NOMO-1 (cell line): ENCODE measurements at regions not wholly inside any gene's neighbourhood (a gene's known extent, or its start where the extent isn't known, plus 50 kb on each side); places are given as distances from the start of the nearest gene placed in this dataset.

Experiments used
- DNase-seq, 2 experiments: peaks; one replicate each; lab custom pipeline; 2025; ENCODE audit not compliant: unreplicated experiment in 2 of 2; lab: John Stamatoyannopoulos, UW

DNA sequence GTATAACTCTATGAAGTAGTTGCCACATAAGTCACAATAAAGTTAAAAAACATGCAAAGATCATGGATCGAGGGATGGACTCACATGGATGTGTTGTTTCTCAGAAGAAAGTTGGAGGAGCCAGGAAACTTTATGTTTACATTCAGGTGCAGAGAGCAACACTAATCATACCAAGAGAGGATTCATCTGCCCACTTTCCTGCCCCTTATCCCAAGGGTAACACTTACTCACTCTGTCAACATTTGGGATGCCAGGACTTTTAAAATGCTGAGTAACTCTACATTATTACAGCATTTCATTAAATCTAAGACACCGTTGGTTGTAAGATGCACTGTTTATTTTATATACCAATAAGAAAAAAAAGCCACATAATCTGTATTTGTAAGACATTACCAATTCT is 170.4 kb downstream of the KCNE4 start:
- DNase-seq, result no peak

DNA sequence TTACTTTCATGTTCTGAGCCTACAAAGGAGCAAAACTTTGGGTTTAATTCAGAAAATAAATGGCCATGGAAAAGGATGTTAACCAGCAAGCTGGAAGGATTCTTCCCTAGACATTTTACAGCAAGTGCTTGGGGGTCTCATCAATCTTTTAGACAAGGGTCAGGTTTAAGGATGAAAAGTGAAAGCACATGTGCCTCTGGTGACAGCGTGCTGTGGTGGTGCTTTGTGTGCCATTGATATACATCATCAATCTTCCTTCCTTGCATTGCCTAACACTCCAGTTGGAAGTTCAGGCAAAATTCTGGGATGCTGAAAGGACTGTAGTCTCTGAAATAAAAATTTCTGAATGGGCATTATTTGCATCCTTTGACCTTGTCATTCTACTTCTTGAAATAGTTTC is 171.2 kb downstream of the KCNE4 start:
- no peak for DNase-seq

DNA sequence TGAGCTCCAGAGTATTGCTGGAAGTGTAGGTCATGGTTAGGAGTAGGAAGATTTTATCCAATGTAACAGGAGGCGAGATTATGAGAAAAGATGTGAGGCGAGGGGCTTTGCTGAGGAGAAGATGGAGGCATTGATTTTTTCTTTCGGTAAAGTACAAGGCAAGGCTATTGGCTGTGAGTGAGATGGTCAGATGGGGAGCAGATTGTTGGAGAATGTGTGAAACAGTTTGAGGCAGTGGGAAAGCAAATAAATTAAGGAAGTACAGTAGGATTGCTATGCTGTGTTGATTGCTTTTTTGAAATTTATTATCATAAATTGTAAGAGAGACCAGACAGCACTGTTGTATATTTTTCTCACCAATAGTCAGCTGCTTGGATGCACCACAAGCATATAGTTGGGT is 173.3 kb downstream of the KCNE4 start:
- DNase-seq, result no peak

DNA sequence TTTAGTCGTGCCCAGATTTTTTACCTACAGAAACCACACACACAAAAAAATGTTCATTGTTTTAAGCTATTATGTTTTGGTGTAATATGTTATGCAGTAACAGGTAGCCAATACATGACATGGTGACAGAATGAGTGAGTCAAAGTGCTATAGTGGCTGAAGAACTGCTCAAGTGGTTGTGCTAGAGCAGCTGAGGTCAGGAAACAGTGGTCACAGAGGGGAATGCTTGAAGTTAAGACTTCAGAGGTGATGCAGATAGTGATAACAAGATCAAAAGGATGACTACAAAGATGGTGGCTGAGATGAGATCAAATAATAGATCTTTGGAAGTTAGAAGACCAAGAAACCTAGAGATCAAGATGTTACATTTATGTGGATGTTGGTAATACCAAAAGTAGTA is 174.3 kb downstream of the KCNE4 start:
- DNase-seq, result no peak

DNA sequence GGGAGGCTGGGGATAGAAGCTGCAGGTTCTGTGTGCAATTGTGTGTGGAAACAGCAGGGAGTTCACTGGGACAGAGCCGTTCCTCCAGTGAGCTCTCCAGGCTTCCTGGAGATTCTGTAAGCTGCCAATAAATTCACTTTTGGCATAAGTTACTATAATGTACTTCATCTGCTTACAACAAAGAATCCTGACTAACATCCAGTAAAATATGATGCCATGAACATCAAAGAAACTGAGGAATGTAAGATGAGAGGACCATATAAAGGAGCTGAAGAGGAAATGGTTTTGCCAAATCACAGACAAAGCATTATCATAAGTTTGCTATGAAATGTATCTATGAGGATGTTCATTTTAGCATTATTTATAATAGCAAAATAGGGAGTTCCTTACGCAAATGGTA is 175.3 kb downstream of the KCNE4 start:
- DNase-seq, result no peak

DNA sequence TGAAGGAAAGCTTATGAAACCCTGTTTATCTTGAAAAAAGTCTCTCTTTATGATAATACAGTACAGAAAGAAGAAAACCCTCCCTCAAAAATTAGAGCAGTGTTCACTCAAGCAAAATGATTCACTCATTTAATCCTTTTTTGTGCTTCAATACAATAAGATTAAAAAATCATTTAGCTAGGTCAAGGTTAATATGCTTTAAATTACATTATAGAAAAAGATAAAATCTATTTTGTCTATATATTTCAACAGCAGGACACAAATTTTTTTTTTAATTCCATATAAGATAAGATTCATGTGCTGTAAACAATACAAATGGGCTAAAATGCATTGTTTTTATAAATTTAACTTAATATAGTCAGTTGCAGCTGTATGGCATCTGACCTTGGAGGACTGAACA is 176.9 kb downstream of the KCNE4 start:
- DNase-seq, result no peak

DNA sequence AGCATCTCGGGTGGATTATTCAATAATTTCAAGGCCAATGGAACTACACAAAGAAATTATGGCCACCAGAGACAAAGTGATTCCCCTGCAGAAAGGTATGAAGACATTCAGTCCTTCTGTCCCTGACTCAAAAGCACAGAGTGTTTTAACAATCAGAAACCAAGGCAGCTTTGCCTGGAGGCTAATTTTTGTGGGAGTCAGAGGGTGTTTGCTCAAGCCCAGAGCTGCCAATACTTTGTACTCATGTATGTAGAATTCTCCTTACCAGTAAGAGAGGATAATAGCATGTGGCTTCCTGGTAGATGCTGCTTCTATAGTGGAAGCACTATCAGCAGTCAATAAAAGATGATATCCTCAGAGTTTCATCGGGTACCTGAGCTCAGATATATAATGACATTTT is 178.4 kb downstream of the KCNE4 start:
- no peak for DNase-seq

DNA sequence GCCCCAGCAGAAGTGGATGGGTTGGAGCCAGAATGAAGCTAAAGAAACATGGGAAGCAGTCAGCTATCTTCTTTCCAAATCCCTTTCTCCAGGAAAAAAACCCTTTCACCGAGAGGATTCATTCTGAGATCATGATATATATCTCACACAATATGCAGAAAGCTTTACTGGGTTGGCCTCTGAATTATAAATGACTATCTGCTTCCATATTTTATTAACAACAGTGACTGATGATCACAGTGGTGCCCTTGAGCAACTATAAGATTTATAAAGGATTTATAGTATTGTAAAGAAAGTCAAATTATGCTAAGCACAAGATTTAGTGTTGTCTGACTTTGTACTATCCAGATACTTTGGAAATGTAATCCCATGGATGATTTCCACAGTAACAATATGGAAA is 180.3 kb downstream of the KCNE4 start:
- no peak for DNase-seq

DNA sequence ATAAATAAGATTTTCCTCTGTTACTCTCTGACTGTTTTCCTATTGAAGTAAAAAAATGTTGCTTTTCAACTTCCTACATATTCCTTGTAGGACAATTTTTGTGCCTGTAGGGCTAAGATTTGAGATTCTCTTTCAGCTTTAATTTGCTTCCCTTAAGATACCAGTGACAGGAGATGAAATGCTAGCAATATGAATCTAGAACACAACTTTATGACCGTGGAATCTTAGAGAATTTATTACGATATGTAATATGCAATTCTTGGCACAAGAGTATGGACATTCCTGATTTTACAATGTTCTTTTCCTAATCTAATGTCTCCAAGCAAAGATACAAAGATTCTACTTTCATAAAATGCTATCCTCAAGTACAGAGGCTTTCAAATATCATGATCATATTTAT is 180.9 kb downstream of the KCNE4 start:
- no peak for DNase-seq

DNA sequence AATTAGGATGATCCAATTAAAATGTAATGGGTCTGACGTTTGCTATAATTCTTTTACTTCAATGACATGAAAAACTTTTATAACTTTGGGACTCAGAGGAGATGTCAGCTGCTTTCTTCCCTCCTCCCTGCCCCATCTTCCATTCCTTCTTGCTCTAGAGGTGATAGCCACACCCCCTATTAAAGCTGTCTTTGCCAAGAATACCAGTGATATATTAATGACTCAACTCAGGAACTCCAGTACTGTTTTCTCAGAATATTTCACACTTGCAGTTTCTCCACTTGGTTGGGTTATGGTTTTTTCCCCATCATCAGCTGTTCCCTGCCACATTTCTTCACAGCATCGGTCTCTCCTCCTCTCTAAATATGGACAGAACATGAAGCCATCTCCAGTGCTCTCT is 184.0 kb downstream of the KCNE4 start:
- DNase-seq, result no peak

DNA sequence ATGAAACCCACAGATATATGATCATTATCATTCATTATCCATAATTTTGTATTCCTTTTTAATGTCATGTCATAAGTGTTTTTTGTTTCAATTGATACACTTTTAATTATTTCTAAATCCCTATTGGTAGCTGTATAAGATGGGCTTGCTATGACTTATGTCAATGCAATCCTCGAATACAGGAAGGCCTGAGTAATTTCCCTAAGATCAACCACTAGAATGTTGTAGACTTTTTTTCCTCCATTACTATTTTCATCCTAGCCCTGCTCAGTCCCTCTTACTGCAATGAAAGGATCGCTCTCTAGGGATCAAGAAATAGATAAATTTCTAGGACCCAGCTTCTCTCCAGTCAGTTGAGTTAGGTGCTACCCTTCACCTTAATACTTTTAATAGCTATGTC is 186.3 kb downstream of the KCNE4 start:
- no peak for DNase-seq

DNA sequence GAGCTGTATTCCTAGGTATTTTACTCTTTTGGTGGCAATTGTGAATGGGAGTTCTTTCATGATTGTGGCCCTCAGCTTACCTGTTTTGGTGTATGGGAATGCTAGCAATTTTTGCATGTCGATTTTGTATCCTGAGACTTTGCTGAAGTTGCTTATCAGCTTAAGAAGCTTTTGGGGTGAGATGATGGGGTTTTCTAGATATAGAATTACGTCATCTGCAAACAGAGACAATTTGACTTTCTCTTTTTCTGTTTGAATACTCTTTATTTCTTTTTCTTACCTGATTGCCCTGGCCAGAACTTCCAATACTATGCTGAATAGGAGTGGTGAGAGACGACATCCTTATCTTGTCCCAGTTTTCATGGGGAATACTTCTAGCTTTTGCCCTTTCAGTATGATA is 191.2 kb downstream of the KCNE4 start:
- DNase-seq, result no peak

DNA sequence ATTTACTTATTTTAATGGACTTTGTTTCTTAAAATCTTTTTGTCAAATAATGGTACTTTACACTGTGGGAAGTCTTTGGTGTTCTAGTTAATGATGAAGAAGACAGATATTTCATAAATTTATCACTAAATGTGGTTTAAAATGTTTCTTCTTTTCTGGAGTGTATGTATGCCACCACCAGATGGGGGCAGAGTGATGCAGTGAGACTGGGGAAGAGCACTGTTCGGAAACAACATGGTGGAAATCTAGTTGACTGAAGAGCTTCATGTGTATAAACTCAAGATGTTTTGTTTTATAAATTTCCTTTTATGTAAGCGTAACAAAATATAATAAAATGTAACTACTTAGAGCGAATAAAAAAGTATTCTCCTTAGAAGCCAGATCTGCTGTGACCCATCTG is 195.1 kb downstream of the KCNE4 start:
- DNase-seq, result peak in 1 of 2 experiments; percentile 23

DNA sequence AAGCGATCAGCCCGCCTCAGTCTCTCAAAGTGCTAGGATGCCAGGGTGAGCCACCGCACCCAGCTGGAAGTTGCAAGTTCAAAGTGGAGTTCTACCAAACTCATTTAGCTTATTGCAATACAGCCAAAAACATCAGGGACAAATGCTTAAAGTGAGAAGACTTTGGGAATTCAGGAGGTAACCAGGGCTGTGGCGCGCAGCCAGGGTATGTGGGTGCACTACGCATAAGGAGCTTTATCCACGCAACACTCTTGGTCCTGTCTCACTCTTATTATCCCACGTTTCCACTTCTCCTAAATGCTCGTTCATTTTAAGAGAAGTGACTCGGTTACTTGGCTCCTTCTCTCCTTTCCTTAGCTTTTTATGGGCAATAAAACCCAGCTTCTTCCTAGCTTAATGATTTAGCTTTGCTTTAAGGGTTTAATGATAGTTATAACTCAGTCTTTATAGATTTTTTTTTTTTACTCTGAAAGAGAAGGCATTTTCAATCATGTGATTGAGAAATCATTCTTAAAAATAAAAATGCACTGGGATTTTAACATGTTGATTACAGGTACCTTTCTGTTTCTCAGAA is 199.8 kb downstream of the KCNE4 start:
- DNase-seq, result no peak

DNA sequence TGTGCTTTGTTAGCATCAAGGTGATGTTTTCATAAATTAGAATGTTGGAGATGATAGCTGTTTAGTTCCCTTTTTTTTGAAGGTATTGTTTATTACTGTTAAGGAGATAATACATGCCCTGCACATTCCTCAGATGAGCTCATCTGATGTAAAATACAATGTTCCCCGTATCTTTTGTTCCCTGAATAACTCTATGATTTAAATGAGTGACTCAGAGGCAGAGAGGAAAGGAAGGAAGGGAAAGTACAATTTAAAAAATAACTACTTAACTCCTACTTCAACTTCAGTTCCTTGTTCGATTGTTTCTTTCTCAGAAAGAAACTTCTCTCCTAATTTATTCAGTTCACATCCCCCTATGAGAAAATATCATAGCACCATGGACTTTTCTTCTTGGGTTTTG is 208.7 kb downstream of the KCNE4 start:
- DNase-seq, result no peak

DNA sequence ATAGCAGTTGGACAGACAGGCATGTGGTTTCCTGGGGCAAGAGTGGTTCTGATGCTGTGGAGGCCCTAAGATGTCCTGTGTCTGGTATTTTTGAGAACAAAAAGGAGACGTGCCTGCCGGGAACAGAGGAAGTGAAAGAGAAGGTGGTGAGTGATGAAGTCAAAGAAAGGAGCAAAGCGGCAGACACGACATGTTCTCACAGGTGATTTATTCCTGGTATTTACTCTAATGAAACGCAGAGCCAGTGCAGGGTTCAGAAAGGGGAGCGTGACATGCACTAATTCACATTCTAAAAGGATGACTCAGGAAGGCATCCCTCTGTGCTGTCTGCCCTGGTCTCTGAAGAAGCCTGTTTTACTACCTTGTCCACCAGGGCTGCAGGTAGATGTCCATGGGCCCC is 211.0 kb downstream of the KCNE4 start:
- DNase-seq, result peak; percentile 38 to 63

DNA sequence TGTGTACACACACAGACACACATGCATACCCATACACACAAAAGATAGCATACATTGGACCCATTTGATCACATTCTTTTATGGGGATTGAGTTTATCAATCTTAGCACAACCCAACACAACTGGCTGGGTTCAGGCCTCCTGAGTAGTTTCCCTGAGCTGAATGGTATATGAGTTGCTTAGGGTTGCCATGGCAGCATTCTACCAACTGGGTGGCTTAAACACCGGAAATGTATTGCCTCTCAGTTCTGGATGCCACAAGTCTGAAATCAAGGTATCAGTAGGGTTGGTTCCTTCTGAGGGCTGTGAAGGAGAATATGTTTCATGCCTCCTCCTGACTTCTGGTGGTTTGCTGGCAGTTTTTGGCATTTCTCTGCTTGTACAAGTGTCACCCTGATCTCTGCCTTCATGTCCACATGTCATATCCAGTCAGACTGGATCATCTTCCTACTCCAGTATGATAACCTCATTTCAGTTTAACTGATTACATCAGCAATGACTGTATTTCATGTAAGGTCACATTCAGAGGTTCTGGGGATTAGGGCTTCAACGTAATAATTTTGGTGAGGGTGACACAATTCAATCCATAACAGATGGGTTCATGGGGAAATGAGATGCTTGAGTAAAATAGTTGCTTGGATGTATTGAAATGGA is 212.7 kb downstream of the KCNE4 start:
- no peak for DNase-seq

DNA sequence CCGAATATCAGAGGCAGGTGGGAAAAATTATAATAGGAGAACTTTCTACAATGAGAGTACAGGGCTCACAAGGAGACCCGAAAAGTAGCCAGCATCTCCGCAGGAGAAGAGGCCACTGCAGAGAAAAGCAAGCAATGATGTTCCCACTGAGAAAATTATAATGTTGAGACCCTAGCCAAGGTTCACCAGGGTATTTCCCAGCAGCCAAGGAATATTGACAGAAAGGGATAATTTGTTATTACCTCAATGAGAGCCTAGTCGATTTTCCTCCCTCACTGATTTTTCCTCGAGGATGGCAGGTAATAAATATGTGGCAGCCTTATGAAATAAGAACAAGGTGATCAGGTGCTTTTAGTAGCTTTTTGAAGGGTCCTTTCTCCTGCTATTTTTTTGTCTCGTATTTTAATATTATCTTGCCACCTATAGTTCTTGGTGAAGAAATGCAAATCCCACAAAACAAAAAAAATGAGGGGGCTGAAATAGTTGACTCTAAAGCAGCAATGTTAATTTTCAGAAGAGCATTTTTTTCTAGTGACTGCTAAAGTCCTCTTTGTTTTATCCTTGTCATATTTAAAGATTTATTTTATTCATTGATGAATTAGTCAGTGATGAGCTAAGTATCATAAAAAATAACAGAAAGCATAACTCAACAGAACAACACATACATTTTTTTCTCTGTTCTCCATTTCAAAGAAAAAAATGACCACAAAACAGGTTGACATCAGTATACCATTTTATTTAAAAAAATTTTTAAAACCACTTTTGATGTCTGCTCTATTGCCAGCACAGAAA is 215.4 kb downstream of the KCNE4 start:
- DNase-seq, result no peak

DNA sequence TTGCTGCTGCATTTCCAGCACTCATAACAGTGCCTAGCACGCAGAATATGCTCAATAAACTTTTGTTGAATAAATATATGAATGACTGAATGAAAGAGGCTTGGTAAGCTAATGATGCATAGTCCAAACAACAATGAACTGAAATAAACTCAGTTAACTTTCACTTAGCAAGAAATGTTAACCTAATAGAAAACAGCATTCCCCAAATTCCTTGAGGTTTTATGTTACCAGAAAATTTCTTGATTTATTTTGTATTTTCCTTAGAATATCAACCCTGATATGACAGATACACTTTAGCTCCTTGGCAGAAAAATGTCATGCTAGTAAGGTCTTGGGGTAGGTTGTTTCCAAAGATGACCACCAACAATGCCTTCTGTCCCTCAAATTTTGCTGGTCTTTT is 217.4 kb downstream of the KCNE4 start:
- DNase-seq, result no peak

DNA sequence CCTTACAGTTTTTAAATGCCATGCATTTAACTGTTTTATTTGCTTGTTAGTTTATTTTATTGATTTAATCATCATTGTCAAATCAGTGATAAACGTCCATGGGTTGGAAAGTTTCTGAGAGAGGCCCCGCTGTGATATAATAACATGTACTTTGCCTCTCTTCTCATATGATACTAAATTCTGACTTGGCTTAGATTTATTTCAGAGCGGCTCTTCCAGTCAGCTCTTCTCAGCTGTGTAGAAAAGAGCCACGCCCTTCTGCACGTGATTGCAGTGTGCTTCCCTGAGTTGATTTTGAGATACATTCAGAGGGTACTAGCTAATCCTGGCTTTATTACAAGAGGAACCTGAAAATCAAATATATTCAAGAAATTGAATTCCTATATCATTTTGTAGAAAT is 218.6 kb downstream of the KCNE4 start:
- DNase-seq, result no peak

DNA sequence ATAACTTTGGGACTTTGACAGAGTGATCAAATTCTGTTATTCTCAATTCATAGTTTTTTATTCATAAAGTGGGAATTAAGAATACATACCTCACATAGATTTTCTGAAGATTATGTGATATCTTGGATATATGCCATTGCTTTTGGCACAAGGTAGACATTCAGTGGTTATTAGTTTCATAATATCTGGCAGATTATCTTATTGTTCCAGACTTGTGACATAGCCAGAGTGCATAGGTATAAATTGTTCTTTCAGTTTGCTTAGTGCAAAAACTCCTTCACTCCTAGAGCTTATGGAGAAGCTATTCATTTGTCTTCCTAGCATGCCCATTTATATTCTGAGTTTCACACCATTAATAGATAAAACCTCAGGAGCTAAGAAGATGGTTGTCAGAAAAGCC is 222.0 kb downstream of the KCNE4 start:
- no peak for DNase-seq

DNA sequence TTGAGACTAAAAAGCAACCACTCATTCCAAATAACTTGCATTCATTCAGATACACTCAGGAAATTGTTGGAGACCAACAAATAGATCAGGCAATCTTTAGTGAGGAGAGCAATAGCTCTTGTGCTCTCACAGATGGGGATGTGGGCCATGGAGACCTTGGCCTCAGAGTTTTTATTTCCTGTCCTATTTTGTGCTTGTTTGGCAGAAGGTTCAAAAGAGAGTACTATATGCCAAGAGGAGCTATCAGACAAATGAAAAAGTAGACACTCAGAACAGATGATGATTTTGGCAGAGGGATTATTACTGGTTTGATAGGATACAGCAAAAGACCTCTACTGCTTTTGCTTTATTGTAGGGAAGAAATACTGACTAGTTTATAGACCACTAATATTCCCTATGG is 230.2 kb downstream of the KCNE4 start:
- DNase-seq, result no peak
